Peyer's patch (tissue), 4 donors: ENCODE measurements at regions not wholly inside any gene's neighbourhood (a gene's known extent, or its start where the extent isn't known, plus 50 kb on each side); places are given as distances from the start of the nearest gene placed in this dataset.

ENCODE experiments used
- DNase-seq, 3 donors: peaks; one replicate each; pipeline ENCODE4 v3.0.0-alpha.2; 2017 to 2019
- H3K27ac ChIP-seq, 4 donors: fragments of 200-600 bp; sonication (generic); one replicate each; pipeline ENCODE4 v1.5.1; 2016 to 2019
- H3K27me3 ChIP-seq, 2 donors: fragments of 200-600 bp; sonication (generic); one replicate each; pipeline ENCODE4 v1.5.1; 2019
- H3K36me3 ChIP-seq, 3 donors: fragments of 200-600 bp; sonication (generic); one replicate each; pipeline ENCODE4 v1.5.1; 2016 to 2019
- H3K4me1 ChIP-seq, 4 donors: fragments of 200-600 bp; sonication (generic); one replicate each; pipeline ENCODE4 v1.5.1; 2016 to 2019
- H3K4me3 ChIP-seq, 4 donors: fragments of 200-600 bp; sonication (generic); 1 replicate in 3 of 4; 2 replicates in 1 of 4; pipeline ENCODE4 v1.5.1; 2016 to 2019; ENCODE audit warnings: mild to moderate bottlenecking in 1 of 4
- H3K9me3 ChIP-seq, 4 donors: fragments of 200-600 bp; sonication (generic); one replicate each; pipeline ENCODE4 v1.5.1; 2016 to 2019; ENCODE audit warnings: mild to moderate bottlenecking in 1 of 4
- CTCF ChIP-seq, 6 experiments: fragments of 450-650 bp in 4 of 6; fragments of 200-600 bp in 2 of 6; sonication (generic) in 1 of 6; IDR thresholded peaks; one replicate each; pipeline ENCODE4 v1.5.1; 2017 to 2019; ENCODE audit warnings: antibody characterized with exemption in 6 of 6, mild to moderate bottlenecking in 3 of 6, moderate library complexity in 1 of 6
- POLR2A ChIP-seq, 2 donors: fragments of 450-650 bp; IDR thresholded peaks; one replicate each; pipeline ENCODE4 v1.5.1; 2017; ENCODE audit warnings: antibody characterized with exemption in 2 of 2, mild to moderate bottlenecking in 2 of 2, moderate library complexity in 2 of 2

- H3K27ac ChIP-seq, result no peak overlapping the region
- no peaks in the 10 kb centered on the region for H3K9me3 ChIP-seq
- H3K4me3 ChIP-seq, result no peak overlapping the region
- no peaks in the 10 kb centered on the region for H3K27me3 ChIP-seq
- DNase-seq, result no peak
- peaks cover 0 to 11% (median 3%) of the 10 kb centered on the region in 4 donors for H3K4me1 ChIP-seq
- H3K36me3 ChIP-seq, result no peaks in the 10 kb centered on the region
- TF ChIP-seq CTCF (IDR thresholded peaks at IDR 0.05), result no peak
- no peak for TF ChIP-seq POLR2A (IDR thresholded peaks at IDR 0.05)
Observed at GRCh38 chr5:40432836-40433235, 246.9 kb upstream of the PTGER4 start.

GRCh38 chr5:40431734-40432133 lies 248.0 kb upstream of the PTGER4 start:
- no peak for DNase-seq

GRCh38 chr5:40430101-40430710 lies 249.5 kb upstream of the PTGER4 start:
- Histone ChIP-seq H3K4me1 (peaks cover 0 to 11% (median 3%) of the 10 kb centered on the region in 4 donors), H3K36me3 (no peaks in the 10 kb centered on the region), H3K4me3 (no peak overlapping the region), H3K9me3 (no peaks in the 10 kb centered on the region), H3K27me3 (no peaks in the 10 kb centered on the region), H3K27ac (peak overlapping the region in 1 of 4 donors; percentile 20)
- no peak for DNase-seq
- no peak for TF ChIP-seq POLR2A (IDR thresholded peaks at IDR 0.05)
- TF ChIP-seq CTCF (IDR thresholded peaks at IDR 0.05), result no peak

More at GRCh38 chr5:40431734-40432133, 248.0 kb upstream of the PTGER4 start:
- TF ChIP-seq CTCF (IDR thresholded peaks at IDR 0.05) (no peak), POLR2A (IDR thresholded peaks at IDR 0.05) (no peak)
- Histone ChIP-seq H3K27me3 (no peaks in the 10 kb centered on the region), H3K36me3 (no peaks in the 10 kb centered on the region), H3K4me1 (peaks cover 0 to 11% (median 3%) of the 10 kb centered on the region in 4 donors), H3K9me3 (no peaks in the 10 kb centered on the region), H3K27ac (peak overlapping the region in 1 of 4 donors; percentile 23), H3K4me3 (no peak overlapping the region)

- Histone ChIP-seq H3K4me1 (peaks cover 0 to 11% (median 3%) of the 10 kb centered on the region in 4 donors), H3K4me3 (no peak overlapping the region), H3K27me3 (no peaks in the 10 kb centered on the region), H3K9me3 (no peaks in the 10 kb centered on the region), H3K27ac (peak overlapping the region in 1 of 4 donors; percentile 20), H3K36me3 (no peaks in the 10 kb centered on the region)
- DNase-seq, result peak in 1 of 3 donors; percentile 59
- TF ChIP-seq POLR2A (IDR thresholded peaks at IDR 0.05), result no peak
- TF ChIP-seq CTCF (IDR thresholded peaks at IDR 0.05), result no peak
Observed at GRCh38 chr5:40429258-40430100, 250.2 kb upstream of the PTGER4 start.

GRCh38 chr5:40428815-40429214 lies 250.9 kb upstream of the PTGER4 start:
- H3K27ac ChIP-seq, result peak overlapping the region in 1 of 4 donors; percentile 20
- H3K36me3 ChIP-seq, result no peaks in the 10 kb centered on the region
- H3K27me3 ChIP-seq, result no peaks in the 10 kb centered on the region
- DNase-seq, result no peak
- peaks cover 0 to 11% (median 3%) of the 10 kb centered on the region in 4 donors for H3K4me1 ChIP-seq
- no peaks in the 10 kb centered on the region for H3K9me3 ChIP-seq
- H3K4me3 ChIP-seq, result no peak overlapping the region
- TF ChIP-seq POLR2A (IDR thresholded peaks at IDR 0.05) (no peak), CTCF (IDR thresholded peaks at IDR 0.05) (no peak)
